GM10266 (cell line): ENCODE measurements at regions not wholly inside any gene's neighbourhood (a gene's known extent, or its start where the extent isn't known, plus 50 kb on each side); places are given as distances from the start of the nearest gene placed in this dataset.

Experiments
- DNase-seq: peaks from one replicate; pipeline ENCODE4 v3.0.0; 2012; ENCODE audit errors: extremely low spot score
- CTCF ChIP-seq: IDR thresholded peaks from 2 replicates; pipeline ENCODE4 v1.5.1; 2012; ENCODE audit warnings: mild to moderate bottlenecking, low read depth; ENCODE audit not compliant: control insufficient read depth, insufficient read depth; ENCODE audit errors: missing control alignments

- TF ChIP-seq CTCF = no peak
- no peak for DNase-seq
Observed at GRCh38 chr16:48918520-48919258, 308.7 kb upstream of the N4BP1 start.

GRCh38 chr16:48916566-48916965 is 306.6 kb upstream of the N4BP1 start:
- TF ChIP-seq CTCF = no peak
- no peak for DNase-seq

- DNase-seq = no peak
Observed at GRCh38 chr16:48914070-48914469, 304.1 kb upstream of the N4BP1 start.

GRCh38 chr16:48913384-48913783 is 303.4 kb upstream of the N4BP1 start:
- DNase-seq = no peak
- no peak for TF ChIP-seq CTCF

More at GRCh38 chr16:48914070-48914469, 304.1 kb upstream of the N4BP1 start:
- TF ChIP-seq CTCF = no peak

GRCh38 chr16:48912360-48912759 is 302.4 kb upstream of the N4BP1 start:
- no peak for TF ChIP-seq CTCF
- no peak for DNase-seq

- no peak for DNase-seq
- no peak for TF ChIP-seq CTCF
Observed at GRCh38 chr16:48911700-48912099, 301.7 kb upstream of the N4BP1 start.

- no peak for DNase-seq
- no peak for TF ChIP-seq CTCF
Observed at GRCh38 chr16:48910214-48910613, 300.2 kb upstream of the N4BP1 start.
